WTC11 (cell line): ENCODE measurements at regions not wholly inside any gene's neighbourhood (a gene's known extent, or its start where the extent isn't known, plus 50 kb on each side); places are given as distances from the start of the nearest gene placed in this dataset.

ENCODE experiments used
- ATAC-seq: fragments of 200-7000 bp; cut with Tn5 transposase; 2 replicates; pipeline ENCODE4 v1.10.0; 2021; ENCODE audit warnings: mild to moderate bottlenecking, moderate library complexity
- CTCF ChIA-PET: fragments of 300-600 bp; sonication (Branson Sonifier 250); formaldehyde crosslinking; loops from one replicate; lab custom pipeline; 2021; ENCODE audit warnings: antibody characterized with exemption; lab: Charles Lee
- POLR2A ChIA-PET: fragments of 350-600 bp; sonication (Branson Sonifier 250); formaldehyde crosslinking; loops from one replicate; lab custom pipeline; 2021; ENCODE audit warnings: antibody characterized with exemption; lab: Charles Lee
- DNase-seq: peaks from one replicate; pipeline ENCODE4 v3.0.0; 2021; ENCODE audit warnings: low spot score
- H3K27ac Mint-ChIP-seq: 2 replicates; pipeline ENCODE4 v1.8.0; 2021; ENCODE audit warnings: mixed read lengths
- H3K27me3 Mint-ChIP-seq: 2 replicates; pipeline ENCODE4 v1.8.0; 2021; ENCODE audit warnings: low read depth, mild to moderate bottlenecking, moderate library complexity, mixed read lengths
- H3K36me3 Mint-ChIP-seq: 2 replicates; pipeline ENCODE4 v1.8.0; 2021; ENCODE audit warnings: mixed read lengths
- H3K4me1 Mint-ChIP-seq: 2 replicates; pipeline ENCODE4 v1.8.0; 2022; ENCODE audit warnings: mixed read lengths
- H3K4me3 Mint-ChIP-seq: 2 replicates; pipeline ENCODE4 v1.8.0; 2021; ENCODE audit warnings: mild to moderate bottlenecking, moderate library complexity, mixed read lengths
- H3K9me3 Mint-ChIP-seq: 2 replicates; pipeline ENCODE4 v1.8.0; 2021; ENCODE audit warnings: mixed read lengths
- ATF3 ChIP-seq: sonication (generic); formaldehyde crosslinking; conservative IDR thresholded peaks from 2 replicates; pipeline ENCODE4 v1.8.1; 2022; ENCODE audit warnings: mild to moderate bottlenecking, missing genetic modification reagents
- CREB1 ChIP-seq: sonication (generic); formaldehyde crosslinking; IDR thresholded peaks from 2 replicates; pipeline ENCODE4 v1.8.0; 2023; ENCODE audit warnings: mild to moderate bottlenecking, missing genetic modification reagents
- FOXK1 ChIP-seq: sonication (generic); formaldehyde crosslinking; IDR thresholded peaks from 2 replicates; pipeline ENCODE4 v1.8.0; 2022; ENCODE audit warnings: mild to moderate bottlenecking, moderate library complexity, missing genetic modification reagents
- IRF1 ChIP-seq: sonication (generic); formaldehyde crosslinking; IDR thresholded peaks from 2 replicates; pipeline ENCODE4 v1.8.0; 2023; ENCODE audit warnings: missing genetic modification reagents
- MLX ChIP-seq: sonication (generic); formaldehyde crosslinking; IDR thresholded peaks from 2 replicates; pipeline ENCODE4 v1.8.1; 2023; ENCODE audit warnings: mild to moderate bottlenecking, missing genetic modification reagents, moderate library complexity
- NFE2L1 ChIP-seq: sonication (generic); formaldehyde crosslinking; IDR thresholded peaks from 2 replicates; pipeline ENCODE4 v1.8.1; 2023; ENCODE audit warnings: missing genetic modification reagents
- OVOL2 ChIP-seq: fragments of 250-450 bp; sonication (Bioruptor Pico); IDR thresholded peaks from 2 replicates; pipeline ENCODE4 v1.9.0; 2021; ENCODE audit warnings: mild to moderate bottlenecking, borderline replicate concordance
- PRRX2 ChIP-seq: fragments of 250-450 bp; sonication (Bioruptor Pico); IDR thresholded peaks from 2 replicates; pipeline ENCODE4 v1.8.0; 2021; ENCODE audit warnings: mild to moderate bottlenecking
- RELA ChIP-seq: sonication (generic); formaldehyde crosslinking; IDR thresholded peaks from 2 replicates; pipeline ENCODE4 v1.8.1; 2022; ENCODE audit warnings: missing genetic modification reagents, mild to moderate bottlenecking, borderline replicate concordance
- RORB ChIP-seq: fragments of 250-450 bp; sonication (Bioruptor Pico); IDR thresholded peaks from 2 replicates; pipeline ENCODE4 v1.9.0; 2021; ENCODE audit warnings: mild to moderate bottlenecking
- STAT6 ChIP-seq: sonication (generic); formaldehyde crosslinking; conservative IDR thresholded peaks from 2 replicates; pipeline ENCODE4 v1.8.1; 2023; ENCODE audit warnings: mild to moderate bottlenecking, low read depth, missing genetic modification reagents, moderate library complexity
- TEAD1 ChIP-seq: sonication (generic); formaldehyde crosslinking; IDR thresholded peaks from 2 replicates; pipeline ENCODE4 v1.8.0; 2022; ENCODE audit warnings: mild to moderate bottlenecking, missing genetic modification reagents
- ZBTB43 ChIP-seq: sonication (generic); formaldehyde crosslinking; IDR thresholded peaks from 2 replicates; pipeline ENCODE4 v1.8.1; 2023; ENCODE audit warnings: mild to moderate bottlenecking, missing genetic modification reagents
- ZNF219 ChIP-seq: sonication (generic); formaldehyde crosslinking; IDR thresholded peaks from 2 replicates; pipeline ENCODE4 v1.8.0; 2023; ENCODE audit warnings: missing genetic modification reagents, mild to moderate bottlenecking, borderline replicate concordance
- ZNF232 ChIP-seq: sonication (generic); formaldehyde crosslinking; IDR thresholded peaks from 2 replicates; pipeline ENCODE4 v1.8.0; 2022; ENCODE audit warnings: mild to moderate bottlenecking, missing genetic modification reagents
- ZNF416 ChIP-seq: fragments of 250-450 bp; sonication (Bioruptor Pico); IDR thresholded peaks from 2 replicates; pipeline ENCODE4 v1.9.0; 2021; ENCODE audit warnings: mild to moderate bottlenecking, inconsistent platforms
- ZNF512 ChIP-seq: sonication (generic); formaldehyde crosslinking; IDR thresholded peaks from 2 replicates; pipeline ENCODE4 v1.8.1; 2022; ENCODE audit warnings: missing genetic modification reagents, borderline replicate concordance
- TF ChIP-seq, protein P1 (sequence below): sonication (generic); formaldehyde crosslinking; IDR thresholded peaks from 2 replicates; pipeline ENCODE4 v1.8.0; 2022; ENCODE audit warnings: missing genetic modification reagents
- TF ChIP-seq, protein P2 (sequence below): sonication (generic); formaldehyde crosslinking; IDR thresholded peaks from 2 replicates; pipeline ENCODE4 v1.8.1; 2022; ENCODE audit warnings: low read depth, missing genetic modification reagents, borderline replicate concordance
- TF ChIP-seq, protein P3 (sequence below): sonication (generic); formaldehyde crosslinking; IDR thresholded peaks from 2 replicates; pipeline ENCODE4 v1.8.1; 2022; ENCODE audit warnings: mild to moderate bottlenecking, moderate library complexity, missing genetic modification reagents
- TF ChIP-seq, protein P4 (sequence below): sonication (generic); formaldehyde crosslinking; IDR thresholded peaks from 2 replicates; pipeline ENCODE4 v1.8.0; 2022; ENCODE audit warnings: mild to moderate bottlenecking, missing genetic modification reagents

DNA sequence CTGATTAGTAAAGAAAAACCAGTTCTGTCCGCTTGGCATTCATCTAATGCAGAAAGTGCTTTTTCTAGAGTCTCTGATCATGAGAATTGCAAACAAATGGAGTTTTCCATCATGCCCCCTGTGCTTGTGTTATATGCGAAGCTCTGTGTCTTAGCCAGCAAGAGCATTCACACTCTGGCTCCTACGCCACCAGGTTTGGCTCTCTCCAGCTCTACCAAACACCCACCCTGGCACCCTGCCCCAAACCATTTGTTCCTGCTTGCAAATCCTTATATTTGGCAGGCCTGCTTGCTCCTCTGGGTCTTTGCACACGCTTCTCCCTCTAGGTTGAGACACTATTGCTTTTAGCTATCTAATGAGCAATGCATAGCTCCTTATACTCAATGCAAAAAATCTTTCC, 204.1 kb upstream of the CYRIA start:
- DNase-seq (no peak), ATAC-seq (no peak)
- CTCF ChIA-PET: interaction anchor here (0.6 kb wide), 1 partner anchor 732 kb away, joined by 3 read pairs; no protein-coding TSS in a partner anchor
- no peaks in the 10 kb centered on the region for H3K27me3 Mint-ChIP-seq
- no peaks in the 10 kb centered on the region for H3K36me3 Mint-ChIP-seq
- H3K9me3 Mint-ChIP-seq: no peaks in the 10 kb centered on the region
- H3K4me1 Mint-ChIP-seq: peaks cover 24% of the 10 kb centered on the region
- H3K27ac Mint-ChIP-seq: no peak overlapping the region
- TF ChIP-seq, protein P1, sequence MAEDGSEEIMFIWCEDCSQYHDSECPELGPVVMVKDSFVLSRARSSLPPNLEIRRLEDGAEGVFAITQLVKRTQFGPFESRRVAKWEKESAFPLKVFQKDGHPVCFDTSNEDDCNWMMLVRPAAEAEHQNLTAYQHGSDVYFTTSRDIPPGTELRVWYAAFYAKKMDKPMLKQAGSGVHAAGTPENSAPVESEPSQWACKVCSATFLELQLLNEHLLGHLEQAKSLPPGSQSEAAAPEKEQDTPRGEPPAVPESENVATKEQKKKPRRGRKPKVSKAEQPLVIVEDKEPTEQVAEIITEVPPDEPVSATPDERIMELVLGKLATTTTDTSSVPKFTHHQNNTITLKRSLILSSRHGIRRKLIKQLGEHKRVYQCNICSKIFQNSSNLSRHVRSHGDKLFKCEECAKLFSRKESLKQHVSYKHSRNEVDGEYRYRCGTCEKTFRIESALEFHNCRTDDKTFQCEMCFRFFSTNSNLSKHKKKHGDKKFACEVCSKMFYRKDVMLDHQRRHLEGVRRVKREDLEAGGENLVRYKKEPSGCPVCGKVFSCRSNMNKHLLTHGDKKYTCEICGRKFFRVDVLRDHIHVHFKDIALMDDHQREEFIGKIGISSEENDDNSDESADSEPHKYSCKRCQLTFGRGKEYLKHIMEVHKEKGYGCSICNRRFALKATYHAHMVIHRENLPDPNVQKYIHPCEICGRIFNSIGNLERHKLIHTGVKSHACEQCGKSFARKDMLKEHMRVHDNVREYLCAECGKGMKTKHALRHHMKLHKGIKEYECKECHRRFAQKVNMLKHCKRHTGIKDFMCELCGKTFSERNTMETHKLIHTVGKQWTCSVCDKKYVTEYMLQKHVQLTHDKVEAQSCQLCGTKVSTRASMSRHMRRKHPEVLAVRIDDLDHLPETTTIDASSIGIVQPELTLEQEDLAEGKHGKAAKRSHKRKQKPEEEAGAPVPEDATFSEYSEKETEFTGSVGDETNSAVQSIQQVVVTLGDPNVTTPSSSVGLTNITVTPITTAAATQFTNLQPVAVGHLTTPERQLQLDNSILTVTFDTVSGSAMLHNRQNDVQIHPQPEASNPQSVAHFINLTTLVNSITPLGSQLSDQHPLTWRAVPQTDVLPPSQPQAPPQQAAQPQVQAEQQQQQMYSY: no peak
- TF ChIP-seq ZNF416: no peak
- no peak for TF ChIP-seq RELA (CRISPR knock-in tag)
- TF ChIP-seq CREB1 (CRISPR knock-in tag): no peak
- TF ChIP-seq, all 79 proteins: peak for 0
- no peak overlapping the region for H3K4me3 Mint-ChIP-seq
- POLR2A ChIA-PET: no interaction called here

DNA sequence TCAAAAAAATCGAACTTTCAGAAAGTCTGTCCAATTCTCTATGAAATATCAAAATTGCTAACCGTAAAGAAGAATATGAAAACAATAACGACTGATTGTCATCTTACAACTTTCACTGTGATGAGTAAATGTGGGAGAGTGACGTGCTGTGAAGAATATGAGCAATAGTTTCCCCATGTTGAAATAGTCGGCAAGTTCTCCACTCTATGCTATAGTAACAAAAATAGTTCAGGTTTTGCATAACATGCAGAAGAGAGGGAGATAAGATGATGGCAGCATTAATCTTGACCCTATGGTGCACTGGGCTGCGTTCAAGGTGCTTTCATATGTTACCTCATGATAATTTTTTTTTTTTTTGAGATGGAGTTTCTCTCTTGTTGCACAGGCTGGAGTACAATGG, 196.8 kb upstream of the CYRIA start:
- no peaks in the 10 kb centered on the region for H3K27me3 Mint-ChIP-seq
- no peak for ATAC-seq
- DNase-seq: no peak
- no peaks in the 10 kb centered on the region for H3K4me1 Mint-ChIP-seq
- H3K36me3 Mint-ChIP-seq: no peaks in the 10 kb centered on the region
- H3K9me3 Mint-ChIP-seq: peaks cover 13% of the 10 kb centered on the region
- ChIA-PET POLR2A (no interaction called here), CTCF (no interaction called here)
- no peak overlapping the region for H3K4me3 Mint-ChIP-seq
- no peak overlapping the region for H3K27ac Mint-ChIP-seq
- TF ChIP-seq, protein P2, sequence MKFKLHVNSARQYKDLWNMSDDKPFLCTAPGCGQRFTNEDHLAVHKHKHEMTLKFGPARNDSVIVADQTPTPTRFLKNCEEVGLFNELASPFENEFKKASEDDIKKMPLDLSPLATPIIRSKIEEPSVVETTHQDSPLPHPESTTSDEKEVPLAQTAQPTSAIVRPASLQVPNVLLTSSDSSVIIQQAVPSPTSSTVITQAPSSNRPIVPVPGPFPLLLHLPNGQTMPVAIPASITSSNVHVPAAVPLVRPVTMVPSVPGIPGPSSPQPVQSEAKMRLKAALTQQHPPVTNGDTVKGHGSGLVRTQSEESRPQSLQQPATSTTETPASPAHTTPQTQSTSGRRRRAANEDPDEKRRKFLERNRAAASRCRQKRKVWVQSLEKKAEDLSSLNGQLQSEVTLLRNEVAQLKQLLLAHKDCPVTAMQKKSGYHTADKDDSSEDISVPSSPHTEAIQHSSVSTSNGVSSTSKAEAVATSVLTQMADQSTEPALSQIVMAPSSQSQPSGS (CRISPR knock-in tag): no peak
- TF ChIP-seq MLX (CRISPR knock-in tag): no peak
- TF ChIP-seq RORB: no peak
- TF ChIP-seq PRRX2 (CRISPR knock-in tag): no peak
- no peak for TF ChIP-seq FOXK1
- TF ChIP-seq IRF1: no peak
- no peak for TF ChIP-seq TEAD1
- TF ChIP-seq ZNF232 (CRISPR knock-in tag): no peak
- TF ChIP-seq, protein P3, sequence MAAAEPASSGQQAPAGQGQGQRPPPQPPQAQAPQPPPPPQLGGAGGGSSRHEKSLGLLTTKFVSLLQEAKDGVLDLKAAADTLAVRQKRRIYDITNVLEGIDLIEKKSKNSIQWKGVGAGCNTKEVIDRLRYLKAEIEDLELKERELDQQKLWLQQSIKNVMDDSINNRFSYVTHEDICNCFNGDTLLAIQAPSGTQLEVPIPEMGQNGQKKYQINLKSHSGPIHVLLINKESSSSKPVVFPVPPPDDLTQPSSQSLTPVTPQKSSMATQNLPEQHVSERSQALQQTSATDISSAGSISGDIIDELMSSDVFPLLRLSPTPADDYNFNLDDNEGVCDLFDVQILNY (CRISPR knock-in tag): no peak
- TF ChIP-seq STAT6 (CRISPR knock-in tag): no peak
- TF ChIP-seq, protein P4, sequence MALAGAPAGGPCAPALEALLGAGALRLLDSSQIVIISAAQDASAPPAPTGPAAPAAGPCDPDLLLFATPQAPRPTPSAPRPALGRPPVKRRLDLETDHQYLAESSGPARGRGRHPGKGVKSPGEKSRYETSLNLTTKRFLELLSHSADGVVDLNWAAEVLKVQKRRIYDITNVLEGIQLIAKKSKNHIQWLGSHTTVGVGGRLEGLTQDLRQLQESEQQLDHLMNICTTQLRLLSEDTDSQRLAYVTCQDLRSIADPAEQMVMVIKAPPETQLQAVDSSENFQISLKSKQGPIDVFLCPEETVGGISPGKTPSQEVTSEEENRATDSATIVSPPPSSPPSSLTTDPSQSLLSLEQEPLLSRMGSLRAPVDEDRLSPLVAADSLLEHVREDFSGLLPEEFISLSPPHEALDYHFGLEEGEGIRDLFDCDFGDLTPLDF (CRISPR knock-in tag): no peak
- no peak for TF ChIP-seq ZNF219 (CRISPR knock-in tag)
- TF ChIP-seq ZNF512: no peak
- TF ChIP-seq NFE2L1 (CRISPR knock-in tag): no peak
- no peak for TF ChIP-seq ZBTB43 (CRISPR knock-in tag)
- TF ChIP-seq ATF3 (CRISPR knock-in tag): no peak
- TF ChIP-seq OVOL2 (CRISPR knock-in tag): no peak
